ENCODE measurements at regions not wholly inside any gene's neighbourhood (a gene's known extent, or its start where the extent isn't known, plus 50 kb on each side); places are given as distances from the start of the nearest gene placed in this dataset.

DNA sequence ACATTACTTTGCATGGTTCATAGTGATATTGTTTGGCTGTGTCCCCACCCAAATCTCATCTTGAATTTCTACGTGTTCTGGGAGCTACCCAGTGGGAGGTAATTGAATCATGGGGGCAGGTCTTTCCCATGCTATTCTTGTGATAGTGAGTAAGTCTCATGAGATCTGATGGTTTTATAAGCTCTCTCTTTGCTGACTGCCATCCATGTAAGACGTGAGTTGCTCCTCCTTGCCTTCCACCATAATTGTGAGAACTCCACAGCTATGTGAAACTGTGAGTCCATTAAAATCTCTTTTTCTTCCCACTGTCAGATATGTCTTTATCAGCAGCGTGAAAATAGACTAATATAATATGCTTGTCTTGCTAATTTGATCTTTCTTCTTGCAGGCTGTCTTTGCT is 200.4 kb upstream of the NOX3 start:
- TF ChIP-seq GLIS3 (CRISPR knock-in tag; IDR thresholded peaks at IDR 0.05) (no peak), TOX (CRISPR knock-in tag; IDR thresholded peaks at IDR 0.05; ENCODE audit: borderline replicate concordance) (no peak), ZNF565 (CRISPR knock-in tag; conservative IDR thresholded peaks at IDR 0.05; ENCODE audit: low read depth) (no peak), ZFP30 (CRISPR knock-in tag; IDR thresholded peaks at IDR 0.05) (no peak), BACH2 (CRISPR knock-in tag; IDR thresholded peaks at IDR 0.05; ENCODE audit: borderline replicate concordance) (no peak)
- TF ChIP-seq, protein P1, sequence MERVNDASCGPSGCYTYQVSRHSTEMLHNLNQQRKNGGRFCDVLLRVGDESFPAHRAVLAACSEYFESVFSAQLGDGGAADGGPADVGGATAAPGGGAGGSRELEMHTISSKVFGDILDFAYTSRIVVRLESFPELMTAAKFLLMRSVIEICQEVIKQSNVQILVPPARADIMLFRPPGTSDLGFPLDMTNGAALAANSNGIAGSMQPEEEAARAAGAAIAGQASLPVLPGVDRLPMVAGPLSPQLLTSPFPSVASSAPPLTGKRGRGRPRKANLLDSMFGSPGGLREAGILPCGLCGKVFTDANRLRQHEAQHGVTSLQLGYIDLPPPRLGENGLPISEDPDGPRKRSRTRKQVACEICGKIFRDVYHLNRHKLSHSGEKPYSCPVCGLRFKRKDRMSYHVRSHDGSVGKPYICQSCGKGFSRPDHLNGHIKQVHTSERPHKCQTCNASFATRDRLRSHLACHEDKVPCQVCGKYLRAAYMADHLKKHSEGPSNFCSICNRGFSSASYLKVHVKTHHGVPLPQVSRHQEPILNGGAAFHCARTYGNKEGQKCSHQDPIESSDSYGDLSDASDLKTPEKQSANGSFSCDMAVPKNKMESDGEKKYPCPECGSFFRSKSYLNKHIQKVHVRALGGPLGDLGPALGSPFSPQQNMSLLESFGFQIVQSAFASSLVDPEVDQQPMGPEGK (CRISPR knock-in tag; IDR thresholded peaks at IDR 0.05; ENCODE audit: borderline replicate concordance) = no peak
